ENCODE measurements at regions not wholly inside any gene's neighbourhood (a gene's known extent, or its start where the extent isn't known, plus 50 kb on each side); places are given as distances from the start of the nearest gene placed in this dataset.
A peak's percentile ranks its signal among the peaks of the same experiment; 100 is the strongest.

DNA sequence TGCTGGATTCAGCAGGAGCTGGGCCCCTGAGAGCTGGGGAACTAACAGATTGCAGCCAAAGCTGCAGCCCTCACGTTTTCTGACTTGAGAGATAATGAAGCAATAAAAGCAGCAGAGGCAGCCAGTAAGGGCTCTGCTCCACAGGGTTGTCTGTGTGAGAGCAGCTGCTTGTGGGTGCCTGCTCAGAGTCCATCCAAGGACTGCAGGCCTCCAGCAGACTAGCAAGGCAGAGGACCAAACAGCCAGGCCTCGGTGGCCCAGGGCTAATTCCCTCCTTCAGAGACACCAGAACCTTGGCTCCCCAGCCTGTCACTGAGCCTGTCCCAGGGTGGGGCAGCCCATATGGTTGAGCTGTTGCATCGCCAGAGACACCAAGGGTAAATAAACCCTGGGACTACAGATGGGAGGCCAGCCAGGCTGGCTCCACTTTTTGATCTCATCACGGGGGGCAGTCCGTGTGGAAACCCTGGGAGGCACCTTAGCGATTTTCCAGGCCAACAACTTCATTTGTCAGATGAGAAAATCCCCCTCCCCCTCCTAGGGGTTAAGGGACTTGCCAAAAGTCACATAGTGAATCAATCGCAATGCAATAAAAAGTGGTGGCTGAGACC, 229.2 kb downstream of the WDR11 start:
- no peaks in the 10 kb centered on the region for H3K79me2 ChIP-seq (ENCODE audit: insufficient read depth)
- no peaks in the 10 kb centered on the region for H3K36me3 ChIP-seq (replicated peaks in 1 of 2; ENCODE audit: control insufficient read depth in 1 of 2, insufficient read depth in 2 of 2, low read length in 1 of 2)
- H2AFZ ChIP-seq (ENCODE audit: low read depth): no peak overlapping the region
- peak overlapping the region in 1 of 2 experiments; percentile 69; a peak in 2 of 4 replicates for H3K27ac ChIP-seq (ENCODE audit: low read depth in 2 of 2, low read length in 1 of 2)
- ChIA-PET CTCF (interaction anchor here (1.0 to 1.3 kb wide), 3 partner anchors 9 to 529 kb away, joined by 3 read pairs; no protein-coding TSS in a partner anchor), POLR2A (interaction anchor here (1.2 kb wide), 1 partner anchor 78 kb away, joined by 3 read pairs; no protein-coding TSS in a partner anchor)
- H3K9ac ChIP-seq: no peak overlapping the region
- no peaks in the 10 kb centered on the region for H3K27me3 ChIP-seq (ENCODE audit: insufficient read depth)
- no peaks in the 10 kb centered on the region for H4K20me1 ChIP-seq (ENCODE audit: insufficient read depth)
- no peaks in the 10 kb centered on the region for H3K9me2 ChIP-seq
- DNase-seq: peak; percentile 57
- no peaks in the 10 kb centered on the region for H3K9me3 ChIP-seq
- H3K4me3 ChIP-seq (ENCODE audit: low read depth in 2 of 2, low read length in 1 of 2): no peak overlapping the region
- WGBS (ENCODE audit: low lambda C conversion rate): 20% methylated on average over 7 of the region's 7 CpGs
- no peaks in the 10 kb centered on the region for H3F3A ChIP-seq (replicated peaks; ENCODE audit: insufficient read depth)
- no peak overlapping the region for H3K4me2 ChIP-seq
- TF ChIP-seq RCOR1 (IDR thresholded peaks at IDR 0.05; ENCODE audit: low read length): peak; percentile 45; the same call in 1 of the 2 replicates
- TF ChIP-seq TCF12 (IDR thresholded peaks at IDR 0.05): no peak
- no peak for TF ChIP-seq MXI1 (IDR thresholded peaks at IDR 0.05; ENCODE audit: low read depth, low read length)
- no peak for TF ChIP-seq NRF1 (IDR thresholded peaks at IDR 0.05; ENCODE audit: low read depth, low read length)
- TF ChIP-seq RAD21 (IDR thresholded peaks at IDR 0.05; ENCODE audit: low read length): peak; percentile 17; the same call in 1 of the 2 replicates
- peaks cover 0 to 35% of the 10 kb centered on the region in 2 experiments; a peak in 2 of 4 replicates for H3K4me1 ChIP-seq (ENCODE audit: control insufficient read depth in 1 of 2, insufficient read depth in 2 of 2, low read depth in 1 of 2, low read length in 1 of 2)

GRCh38 chr10:121081306-121081705, 230.1 kb downstream of the WDR11 start:
- ChIA-PET CTCF (interaction anchor here (1.0 to 1.7 kb wide), 3 partner anchors 8 to 528 kb away, joined by 3 to 5 read pairs (median 3); no protein-coding TSS in a partner anchor), POLR2A (no interaction called here)
- Histone ChIP-seq H3K79me2 (ENCODE audit: insufficient read depth) (no peaks in the 10 kb centered on the region), H3K9me3 (no peaks in the 10 kb centered on the region), H3K27me3 (ENCODE audit: insufficient read depth) (no peaks in the 10 kb centered on the region), H3K4me2 (no peak overlapping the region), H3K36me3 (replicated peaks in 1 of 2; ENCODE audit: control insufficient read depth in 1 of 2, insufficient read depth in 2 of 2, low read length in 1 of 2) (no peaks in the 10 kb centered on the region), H2AFZ (ENCODE audit: low read depth) (no peak overlapping the region), H3F3A (replicated peaks; ENCODE audit: insufficient read depth) (no peaks in the 10 kb centered on the region), H3K27ac (ENCODE audit: low read depth in 2 of 2, low read length in 1 of 2) (no peak overlapping the region), H4K20me1 (ENCODE audit: insufficient read depth) (no peaks in the 10 kb centered on the region), H3K4me1 (ENCODE audit: control insufficient read depth in 1 of 2, insufficient read depth in 2 of 2, low read depth in 1 of 2, low read length in 1 of 2) (peaks cover 0 to 35% of the 10 kb centered on the region in 2 experiments; a peak in 2 of 4 replicates), H3K4me3 (ENCODE audit: low read depth in 2 of 2, low read length in 1 of 2) (no peak overlapping the region), H3K9me2 (no peaks in the 10 kb centered on the region), H3K9ac (no peak overlapping the region)
- no peak for DNase-seq
- TF ChIP-seq EP300 (IDR thresholded peaks at IDR 0.05; ENCODE audit: borderline replicate concordance in 1 of 2, low read depth in 1 of 2, low read length in 1 of 2) (peak in 1 of 2 experiments; percentile 28; a peak in 1 of 4 replicates), MXI1 (IDR thresholded peaks at IDR 0.05; ENCODE audit: low read depth, low read length) (no peak)
- WGBS (ENCODE audit: low lambda C conversion rate): 20% methylated on average over 3 of the region's 3 CpGs

GRCh38 chr10:121082984-121083383, 231.8 kb downstream of the WDR11 start:
- H3K9me3 ChIP-seq: no peaks in the 10 kb centered on the region
- CTCF ChIA-PET: no interaction called here

More at GRCh38 chr10:121082984-121083383, 231.8 kb downstream of the WDR11 start:
- no peaks in the 10 kb centered on the region for H3K27me3 ChIP-seq (ENCODE audit: insufficient read depth)
- no peaks in the 10 kb centered on the region for H3K79me2 ChIP-seq (ENCODE audit: insufficient read depth)
- POLR2A ChIA-PET: no interaction called here
- H3K4me3 ChIP-seq (ENCODE audit: low read depth in 2 of 2, low read length in 1 of 2): no peak overlapping the region
- no peaks in the 10 kb centered on the region for H3K36me3 ChIP-seq (replicated peaks in 1 of 2; ENCODE audit: control insufficient read depth in 1 of 2, insufficient read depth in 2 of 2, low read length in 1 of 2)
- TF ChIP-seq, protein P1, sequence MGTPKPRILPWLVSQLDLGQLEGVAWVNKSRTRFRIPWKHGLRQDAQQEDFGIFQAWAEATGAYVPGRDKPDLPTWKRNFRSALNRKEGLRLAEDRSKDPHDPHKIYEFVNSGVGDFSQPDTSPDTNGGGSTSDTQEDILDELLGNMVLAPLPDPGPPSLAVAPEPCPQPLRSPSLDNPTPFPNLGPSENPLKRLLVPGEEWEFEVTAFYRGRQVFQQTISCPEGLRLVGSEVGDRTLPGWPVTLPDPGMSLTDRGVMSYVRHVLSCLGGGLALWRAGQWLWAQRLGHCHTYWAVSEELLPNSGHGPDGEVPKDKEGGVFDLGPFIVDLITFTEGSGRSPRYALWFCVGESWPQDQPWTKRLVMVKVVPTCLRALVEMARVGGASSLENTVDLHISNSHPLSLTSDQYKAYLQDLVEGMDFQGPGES (IDR thresholded peaks at IDR 0.05; ENCODE audit: low read depth, low read length): no peak
- no peak for TF ChIP-seq ELF1 (IDR thresholded peaks at IDR 0.05)
- no peak for TF ChIP-seq USF2 (IDR thresholded peaks at IDR 0.05; ENCODE audit: borderline replicate concordance, low read depth, low read length)
- no peak for TF ChIP-seq RAD21 (IDR thresholded peaks at IDR 0.05; ENCODE audit: low read length)
- no peak for TF ChIP-seq POLR2AphosphoS5 (IDR thresholded peaks at IDR 0.05; ENCODE audit: low read depth, low read length)
- H3K4me2 ChIP-seq: no peak overlapping the region
- H3F3A ChIP-seq (replicated peaks; ENCODE audit: insufficient read depth): no peaks in the 10 kb centered on the region
- H3K9ac ChIP-seq: no peak overlapping the region
- peaks cover 0 to 43% of the 10 kb centered on the region in 2 experiments; a peak in 2 of 4 replicates for H3K4me1 ChIP-seq (ENCODE audit: control insufficient read depth in 1 of 2, insufficient read depth in 2 of 2, low read depth in 1 of 2, low read length in 1 of 2)
- H3K9me2 ChIP-seq: no peaks in the 10 kb centered on the region
- WGBS (ENCODE audit: low lambda C conversion rate): 58% methylated on average over 3 of the region's 3 CpGs
- H3K27ac ChIP-seq (ENCODE audit: low read depth in 2 of 2, low read length in 1 of 2): no peak overlapping the region
- H2AFZ ChIP-seq (ENCODE audit: low read depth): no peak overlapping the region
- no peaks in the 10 kb centered on the region for H4K20me1 ChIP-seq (ENCODE audit: insufficient read depth)
- DNase-seq: no peak

Measured in SK-N-SH (cell line).